ENCODE measurements at regions not wholly inside any gene's neighbourhood (a gene's known extent, or its start where the extent isn't known, plus 50 kb on each side); places are given as distances from the start of the nearest gene placed in this dataset.
"Not testable (repeated sequence)": the region's sequence is repeated elsewhere in the genome, so short reads cannot be mapped to it uniquely, and the experiment has no call there.

DNA sequence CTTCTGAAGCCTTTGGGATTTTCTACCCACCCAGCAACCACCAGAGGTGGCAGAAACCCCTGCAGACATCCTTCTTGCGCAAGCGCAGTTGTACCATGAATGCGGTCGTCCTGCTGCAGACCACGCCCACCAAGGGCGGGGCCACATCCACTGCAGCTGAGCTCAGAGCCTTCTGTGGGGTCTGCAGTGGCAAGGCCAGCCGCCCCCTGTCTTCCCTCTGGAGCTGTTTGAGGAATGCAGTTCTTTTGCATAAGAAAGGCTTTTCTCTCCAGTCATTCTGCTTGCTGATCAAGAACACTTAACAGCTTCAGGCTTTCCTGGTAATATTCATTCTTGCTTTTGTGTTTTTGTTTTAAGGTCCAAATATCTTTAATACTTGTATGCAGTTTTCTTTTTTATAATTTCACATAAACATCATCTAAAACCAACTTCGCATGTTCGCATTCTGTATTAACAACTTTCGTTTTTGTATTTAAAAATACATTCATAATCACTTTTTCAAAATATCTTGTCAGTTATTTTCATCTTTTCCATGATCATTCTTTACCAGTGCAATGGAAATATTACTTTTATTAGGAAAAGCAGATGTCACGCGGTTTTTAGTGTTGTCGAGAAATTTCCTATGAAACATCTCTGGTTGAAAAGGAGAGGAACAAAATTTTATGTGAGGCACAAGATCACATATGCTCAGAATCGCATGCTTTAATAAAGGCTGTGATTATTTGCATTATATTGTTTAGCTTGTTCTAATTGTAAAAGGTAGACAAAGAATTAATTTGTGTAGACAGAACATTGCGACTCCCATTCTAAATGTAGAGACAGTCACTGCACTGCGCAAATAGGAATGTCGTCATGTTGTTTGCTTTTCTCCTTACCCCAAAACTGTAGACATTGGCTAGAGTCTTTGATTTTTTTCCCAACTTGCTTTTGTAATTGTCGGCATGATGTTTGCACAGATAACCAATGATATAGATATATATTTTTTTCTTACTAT, 98.1 kb upstream of the SNRPN start:
- DNase-seq: no peak

GRCh38 chr15:24857763-24858162, 97.0 kb upstream of the SNRPN start:
- no peak for DNase-seq

- not testable (repeated sequence) for DNase-seq
These were observed 96.6 kb upstream of the SNRPN start for GRCh38 chr15:24858183-24858582.

- no peak for DNase-seq
These were observed 95.8 kb upstream of the SNRPN start for GRCh38 chr15:24858737-24859601.

DNA sequence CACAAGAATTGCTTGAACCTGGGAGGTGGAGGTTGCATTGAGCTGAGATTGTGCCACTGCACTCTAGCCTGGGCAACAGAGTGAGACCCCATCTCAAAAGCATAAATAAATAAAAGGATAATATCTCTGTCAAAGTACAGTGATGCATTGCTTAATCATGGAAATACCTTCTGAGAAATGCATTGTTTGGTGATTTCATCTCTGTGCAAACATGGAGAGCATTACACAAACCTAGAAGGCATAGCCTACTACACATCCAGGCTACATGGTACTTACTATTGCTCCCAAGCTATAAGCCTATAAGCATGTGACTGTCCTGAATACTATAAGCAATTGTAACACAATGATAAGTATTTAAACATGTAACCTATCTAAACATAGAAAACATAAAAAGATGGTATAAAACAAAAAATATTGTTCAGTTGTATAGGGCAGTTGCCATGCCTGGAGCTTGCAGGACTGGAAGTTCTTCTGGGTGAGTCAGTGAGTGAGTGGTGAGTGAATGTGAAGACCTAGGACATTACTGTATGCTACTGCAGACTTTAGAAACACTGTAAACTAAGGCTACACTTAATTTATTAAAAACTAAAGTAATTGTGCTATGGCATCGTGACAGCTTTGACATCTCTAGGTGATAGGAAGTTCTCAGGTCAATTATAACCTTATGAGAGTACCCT, 93.6 kb upstream of the SNRPN start:
- DNase-seq: no peak

GRCh38 chr15:24862726-24863521, 91.9 kb upstream of the SNRPN start:
- no peak for DNase-seq

DNA sequence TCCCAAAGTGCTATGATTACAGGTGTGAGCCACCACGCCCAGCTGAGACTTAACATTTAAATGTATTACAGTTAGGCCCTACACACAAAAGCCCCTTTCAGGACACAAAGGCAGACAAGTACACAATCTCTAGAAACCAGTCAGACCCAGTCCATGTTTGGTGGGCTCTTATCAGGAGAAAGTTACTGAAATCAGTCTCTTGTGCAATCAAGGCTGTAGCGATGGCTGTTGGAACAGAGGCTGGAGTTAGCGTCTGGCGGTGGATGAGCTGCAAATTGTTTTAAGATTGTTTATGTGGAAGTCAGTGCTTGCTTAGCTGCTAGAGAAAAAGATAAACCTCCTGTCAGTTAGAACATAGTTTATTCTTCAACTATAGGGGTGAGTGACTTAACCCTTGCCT, 89.5 kb upstream of the SNRPN start:
- DNase-seq: no peak

DNA sequence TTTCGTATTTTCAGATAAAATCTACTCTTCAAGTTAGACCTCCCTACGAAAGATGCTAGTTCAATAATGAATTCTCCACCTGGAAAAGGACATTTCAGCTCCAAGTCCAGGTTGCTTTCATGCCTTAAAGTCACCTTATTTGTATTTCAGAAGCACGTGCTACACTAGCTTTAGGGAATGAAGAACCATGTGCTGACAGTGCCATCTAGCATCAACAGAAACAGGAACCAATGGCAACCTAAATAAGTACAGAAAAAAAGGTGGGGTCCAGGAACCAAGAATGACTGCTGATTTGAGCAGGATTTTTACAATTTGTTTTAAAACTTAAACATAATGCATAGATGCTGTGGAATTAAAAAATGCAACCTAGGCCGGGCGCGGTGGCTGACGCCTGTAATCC, 77.6 kb upstream of the SNRPN start:
- no peak for DNase-seq

DNA sequence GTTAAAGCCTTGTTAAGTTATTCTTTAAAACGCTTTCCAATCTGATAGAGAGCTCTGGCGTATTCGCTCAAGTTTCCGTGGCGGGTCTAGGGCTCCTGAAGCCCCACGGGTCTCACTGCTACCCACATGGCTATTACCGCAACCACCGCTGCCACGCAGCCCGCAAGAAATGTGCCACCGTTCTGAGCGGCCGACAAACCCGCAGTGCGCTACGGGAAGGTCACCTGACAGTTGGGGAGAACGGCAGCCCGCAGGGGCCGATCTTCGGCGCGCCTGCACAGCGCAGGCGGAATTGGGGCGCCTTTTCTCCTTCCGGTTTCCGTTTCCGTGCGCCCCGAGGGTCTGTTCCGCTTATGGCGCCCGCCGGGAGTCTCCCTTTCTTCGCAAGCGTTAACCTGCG, 76.6 kb upstream of the SNRPN start:
- DNase-seq: no peak

GRCh38 chr15:24879492-24879891, 75.3 kb upstream of the SNRPN start:
- DNase-seq: no peak

GRCh38 chr15:24880663-24881062, 74.1 kb upstream of the SNRPN start:
- no peak for DNase-seq

DNA sequence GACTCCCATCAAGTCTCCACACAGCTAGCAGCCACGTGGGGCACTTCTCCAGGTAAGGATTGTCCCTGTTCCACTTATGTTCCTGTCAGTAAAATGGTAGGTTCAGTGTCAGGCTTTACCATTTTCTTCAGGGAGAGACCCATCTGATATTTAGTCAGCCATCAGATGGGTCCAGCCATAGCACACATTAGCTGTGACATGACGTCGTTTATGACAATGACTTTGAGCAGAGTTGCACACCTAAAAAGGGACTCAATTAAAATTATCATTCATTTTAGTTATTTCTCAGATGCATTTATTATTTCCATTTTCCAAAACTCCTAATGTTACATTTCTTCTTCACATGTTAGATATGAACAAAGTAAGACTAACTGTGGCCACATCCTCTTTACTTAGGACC, 68.2 kb upstream of the SNRPN start:
- DNase-seq: no peak

DNA sequence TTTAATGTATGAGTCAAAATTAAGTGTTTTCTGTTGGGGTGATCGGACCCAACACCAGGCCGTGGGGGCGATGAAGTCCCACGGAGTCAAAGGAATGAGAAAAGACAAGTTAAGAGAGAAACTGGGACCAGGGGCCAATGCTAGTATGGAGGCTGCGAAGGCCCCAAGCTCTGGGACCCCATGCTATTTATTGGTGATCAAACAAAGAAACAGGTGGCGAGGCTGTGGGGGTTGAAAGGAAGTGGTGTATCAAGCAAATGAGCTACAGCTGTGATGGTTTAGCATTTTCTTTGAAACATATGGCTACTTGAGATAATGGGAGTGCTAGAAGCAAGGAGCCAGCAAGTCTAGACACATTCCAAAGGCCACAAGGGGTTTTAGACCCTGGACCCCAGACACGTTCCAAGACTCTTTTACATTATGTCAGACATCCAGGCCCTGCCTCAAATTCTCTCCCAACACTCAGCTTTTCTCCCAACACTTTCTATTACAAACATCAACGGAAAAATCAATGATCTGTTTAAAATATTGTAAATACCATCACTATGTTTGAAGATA, 56.0 kb upstream of the SNRPN start:
- DNase-seq: no peak

GRCh38 chr15:24899367-24899766, 55.4 kb upstream of the SNRPN start:
- no peak for DNase-seq

GRCh38 chr15:24899795-24900194, 55.0 kb upstream of the SNRPN start:
- no peak for DNase-seq

GRCh38 chr15:24901409-24901808, 53.4 kb upstream of the SNRPN start:
- DNase-seq: no peak
